ENCODE measurements at regions not wholly inside any gene's neighbourhood (a gene's known extent, or its start where the extent isn't known, plus 50 kb on each side); places are given as distances from the start of the nearest gene placed in this dataset.
A peak's percentile ranks its signal among the peaks of the same experiment; 100 is the strongest.
"Not testable (repeated sequence)": the region's sequence is repeated elsewhere in the genome, so short reads cannot be mapped to it uniquely, and the experiment has no call there.

- H3K27ac ChIP-seq (ENCODE audit: control insufficient read depth, insufficient read depth, low read length): no peak overlapping the region
- no peaks in the 10 kb centered on the region for H3K27me3 ChIP-seq (ENCODE audit: control insufficient read depth, extremely low read depth, insufficient read depth, low read length)
- H3K9me3 ChIP-seq (ENCODE audit: control insufficient read depth, low read depth, low read length): no peaks in the 10 kb centered on the region
- TF ChIP-seq, protein P1, sequence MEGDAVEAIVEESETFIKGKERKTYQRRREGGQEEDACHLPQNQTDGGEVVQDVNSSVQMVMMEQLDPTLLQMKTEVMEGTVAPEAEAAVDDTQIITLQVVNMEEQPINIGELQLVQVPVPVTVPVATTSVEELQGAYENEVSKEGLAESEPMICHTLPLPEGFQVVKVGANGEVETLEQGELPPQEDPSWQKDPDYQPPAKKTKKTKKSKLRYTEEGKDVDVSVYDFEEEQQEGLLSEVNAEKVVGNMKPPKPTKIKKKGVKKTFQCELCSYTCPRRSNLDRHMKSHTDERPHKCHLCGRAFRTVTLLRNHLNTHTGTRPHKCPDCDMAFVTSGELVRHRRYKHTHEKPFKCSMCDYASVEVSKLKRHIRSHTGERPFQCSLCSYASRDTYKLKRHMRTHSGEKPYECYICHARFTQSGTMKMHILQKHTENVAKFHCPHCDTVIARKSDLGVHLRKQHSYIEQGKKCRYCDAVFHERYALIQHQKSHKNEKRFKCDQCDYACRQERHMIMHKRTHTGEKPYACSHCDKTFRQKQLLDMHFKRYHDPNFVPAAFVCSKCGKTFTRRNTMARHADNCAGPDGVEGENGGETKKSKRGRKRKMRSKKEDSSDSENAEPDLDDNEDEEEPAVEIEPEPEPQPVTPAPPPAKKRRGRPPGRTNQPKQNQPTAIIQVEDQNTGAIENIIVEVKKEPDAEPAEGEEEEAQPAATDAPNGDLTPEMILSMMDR (optimal IDR thresholded peaks at IDR 0.05 in 1 of 3, IDR thresholded peaks at IDR 0.05 in 1 of 3, conservative IDR thresholded peaks at IDR 0.05 in 1 of 3; ENCODE audit: extremely low read depth in 1 of 3, insufficient read depth in 2 of 3, low read length in 3 of 3): peak in 1 of 3 experiments; percentile 6
- TF ChIP-seq EZH2 (IDR thresholded peaks at IDR 0.05; ENCODE audit: low read length): no peak
- DNase-seq (ENCODE audit: low read depth, low spot score) (no peak), FAIRE-seq (no peak)
- H3K4me1 ChIP-seq (ENCODE audit: control insufficient read depth, extremely low read depth, insufficient read depth, low read length): no peaks in the 10 kb centered on the region
- H3K9ac ChIP-seq (ENCODE audit: control insufficient read depth, extremely low read depth, insufficient read depth, low read length): no peak overlapping the region
- dilution Hi-C loops (cut with MboI; ENCODE audit: extremely low pct_ligation_motif_present, low sequenced_read_pairs): no loop called here
- H4K20me1 ChIP-seq (ENCODE audit: control insufficient read depth, extremely low read depth, insufficient read depth, low read length): no peaks in the 10 kb centered on the region
- no peaks in the 10 kb centered on the region for H3K79me2 ChIP-seq (ENCODE audit: control insufficient read depth, insufficient read depth, low read length)
- no peak overlapping the region for H3K4me3 ChIP-seq (ENCODE audit: control insufficient read depth in 2 of 3, extremely low read depth in 1 of 3, insufficient read depth in 2 of 3, low read depth in 1 of 3, low read length in 3 of 3)
- H3K36me3 ChIP-seq (ENCODE audit: control insufficient read depth in 2 of 2, extremely low read depth in 1 of 2, insufficient read depth in 2 of 2, low read length in 2 of 2): no peaks in the 10 kb centered on the region
- no peak overlapping the region for H2AFZ ChIP-seq (ENCODE audit: control insufficient read depth, low read length)
- no peaks in the 10 kb centered on the region for H3K9me1 ChIP-seq (ENCODE audit: control insufficient read depth, extremely low read depth, insufficient read depth, low read length)
- no peak overlapping the region for H3K4me2 ChIP-seq (ENCODE audit: control insufficient read depth, extremely low read depth, insufficient read depth, low read depth, low read length)
Observed at GRCh38 chr9:25003686-25004085, 458.0 kb upstream of the IZUMO3 start.

DNA sequence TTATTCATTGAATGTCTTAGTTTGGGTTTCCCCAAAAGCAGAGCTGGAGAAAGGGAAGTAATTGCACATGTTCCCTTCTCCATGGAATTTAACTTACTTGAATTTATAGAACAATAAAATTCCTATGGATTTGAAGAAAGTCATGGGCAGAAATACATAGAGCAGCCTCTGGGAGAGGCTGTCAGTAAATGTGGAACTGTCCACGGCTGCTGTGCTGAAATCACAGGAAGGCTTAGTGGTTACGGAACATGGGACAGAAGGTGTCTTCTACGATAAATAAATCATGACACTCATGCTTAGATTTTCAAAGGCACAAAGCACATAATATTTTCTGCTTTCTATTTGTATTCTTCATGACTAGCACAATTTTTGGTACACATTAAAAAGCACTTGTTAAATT is 440.6 kb upstream of the IZUMO3 start:
- dilution Hi-C loops (cut with MboI; ENCODE audit: extremely low pct_ligation_motif_present, low sequenced_read_pairs): no loop called here
- Histone ChIP-seq H3K27ac (ENCODE audit: control insufficient read depth, insufficient read depth, low read length) (no peak overlapping the region), H4K20me1 (ENCODE audit: control insufficient read depth, extremely low read depth, insufficient read depth, low read length) (no peaks in the 10 kb centered on the region), H3K9me1 (ENCODE audit: control insufficient read depth, extremely low read depth, insufficient read depth, low read length) (no peaks in the 10 kb centered on the region), H3K9ac (ENCODE audit: control insufficient read depth, extremely low read depth, insufficient read depth, low read length) (no peak overlapping the region), H3K27me3 (ENCODE audit: control insufficient read depth, extremely low read depth, insufficient read depth, low read length) (no peaks in the 10 kb centered on the region), H3K4me2 (ENCODE audit: control insufficient read depth, extremely low read depth, insufficient read depth, low read depth, low read length) (no peak overlapping the region), H2AFZ (ENCODE audit: control insufficient read depth, low read length) (no peak overlapping the region), H3K79me2 (ENCODE audit: control insufficient read depth, insufficient read depth, low read length) (no peaks in the 10 kb centered on the region), H3K4me1 (ENCODE audit: control insufficient read depth, extremely low read depth, insufficient read depth, low read length) (no peaks in the 10 kb centered on the region), H3K9me3 (ENCODE audit: control insufficient read depth, low read depth, low read length) (peaks cover 2% of the 10 kb centered on the region), H3K36me3 (ENCODE audit: control insufficient read depth in 2 of 2, extremely low read depth in 1 of 2, insufficient read depth in 2 of 2, low read length in 2 of 2) (no peaks in the 10 kb centered on the region), H3K4me3 (ENCODE audit: control insufficient read depth in 2 of 3, extremely low read depth in 1 of 3, insufficient read depth in 2 of 3, low read depth in 1 of 3, low read length in 3 of 3) (no peak overlapping the region)
- FAIRE-seq (no peak), DNase-seq (ENCODE audit: low read depth, low spot score) (no peak)
- TF ChIP-seq EZH2 (IDR thresholded peaks at IDR 0.05; ENCODE audit: low read length): no peak
- TF ChIP-seq, protein P1 (optimal IDR thresholded peaks at IDR 0.05 in 1 of 3, IDR thresholded peaks at IDR 0.05 in 1 of 3, conservative IDR thresholded peaks at IDR 0.05 in 1 of 3; ENCODE audit: extremely low read depth in 1 of 3, insufficient read depth in 2 of 3, low read length in 3 of 3): no peak

DNA sequence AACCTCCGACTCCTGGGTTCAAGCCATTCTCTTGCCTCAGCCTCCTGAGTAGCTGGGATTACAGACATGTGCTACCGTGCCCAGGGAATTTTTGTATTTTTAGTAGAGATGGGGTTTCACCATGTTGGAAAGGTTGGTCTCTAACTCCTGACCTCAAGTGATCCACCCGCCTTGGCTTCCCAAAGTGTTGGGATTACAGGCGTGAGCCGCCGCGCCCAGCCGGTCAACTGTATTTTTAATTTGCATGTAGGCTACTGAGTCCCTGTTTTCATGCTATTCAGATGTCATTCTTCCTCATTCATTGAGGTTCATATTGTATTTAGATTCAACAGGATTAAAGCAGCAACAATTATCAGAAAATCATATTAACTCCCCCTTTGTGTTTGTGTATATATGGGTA is 425.1 kb upstream of the IZUMO3 start:
- H2AFZ ChIP-seq (ENCODE audit: control insufficient read depth, low read length); H3K9me1 ChIP-seq (ENCODE audit: control insufficient read depth, extremely low read depth, insufficient read depth, low read length); dilution Hi-C loops (cut with MboI; ENCODE audit: extremely low pct_ligation_motif_present, low sequenced_read_pairs); H3K4me2 ChIP-seq (ENCODE audit: control insufficient read depth, extremely low read depth, insufficient read depth, low read depth, low read length); H3K27me3 ChIP-seq (ENCODE audit: control insufficient read depth, extremely low read depth, insufficient read depth, low read length); H3K79me2 ChIP-seq (ENCODE audit: control insufficient read depth, insufficient read depth, low read length); H3K27ac ChIP-seq (ENCODE audit: control insufficient read depth, insufficient read depth, low read length); H3K4me3 ChIP-seq (ENCODE audit: control insufficient read depth in 2 of 3, extremely low read depth in 1 of 3, insufficient read depth in 2 of 3, low read depth in 1 of 3, low read length in 3 of 3); H3K9me3 ChIP-seq (ENCODE audit: control insufficient read depth, low read depth, low read length); DNase-seq (ENCODE audit: low read depth, low spot score); H4K20me1 ChIP-seq (ENCODE audit: control insufficient read depth, extremely low read depth, insufficient read depth, low read length); H3K4me1 ChIP-seq (ENCODE audit: control insufficient read depth, extremely low read depth, insufficient read depth, low read length); H3K36me3 ChIP-seq (ENCODE audit: control insufficient read depth in 2 of 2, extremely low read depth in 1 of 2, insufficient read depth in 2 of 2, low read length in 2 of 2); FAIRE-seq; H3K9ac ChIP-seq (ENCODE audit: control insufficient read depth, extremely low read depth, insufficient read depth, low read length): not testable (repeated sequence)
